Fibroblast of skin of right quadriceps (primary cell): ENCODE measurements at regions not wholly inside any gene's neighbourhood (a gene's known extent, or its start where the extent isn't known, plus 50 kb on each side); places are given as distances from the start of the nearest gene placed in this dataset.

Experiments
- DNase-seq: peaks from one replicate; pipeline ENCODE4 v3.0.0-alpha.2; 2013

- no peak for DNase-seq
Observed at GRCh38 chr13:79267560-79267959, 138.5 kb downstream of the RBM26 start.

GRCh38 chr13:79258489-79258888, 147.6 kb downstream of the RBM26 start:
- no peak for DNase-seq

- no peak for DNase-seq
Observed at GRCh38 chr13:79246578-79246949, 159.5 kb downstream of the RBM26 start.

- DNase-seq: no peak
Observed at GRCh38 chr13:79245937-79246577, 160.0 kb downstream of the RBM26 start.

GRCh38 chr13:79241697-79242096, 164.4 kb downstream of the RBM26 start:
- no peak for DNase-seq

GRCh38 chr13:79237981-79238380, 168.1 kb downstream of the RBM26 start:
- no peak for DNase-seq

GRCh38 chr13:79231887-79232286, 174.2 kb downstream of the RBM26 start:
- DNase-seq: no peak

GRCh38 chr13:79229761-79230160, 176.3 kb downstream of the RBM26 start:
- DNase-seq: no peak

GRCh38 chr13:79228972-79229371, 177.1 kb downstream of the RBM26 start:
- no peak for DNase-seq

GRCh38 chr13:79227418-79227817, 178.6 kb downstream of the RBM26 start:
- no peak for DNase-seq

- DNase-seq: no peak
Observed at GRCh38 chr13:79226938-79227337, 179.1 kb downstream of the RBM26 start.

- no peak for DNase-seq
Observed at GRCh38 chr13:79226250-79226649, 179.8 kb downstream of the RBM26 start.

GRCh38 chr13:79225487-79226232, 180.4 kb downstream of the RBM26 start:
- no peak for DNase-seq

GRCh38 chr13:79222427-79223205, 183.4 kb downstream of the RBM26 start:
- DNase-seq: no peak

- no peak for DNase-seq
Observed at GRCh38 chr13:79212064-79212619, 193.9 kb downstream of the RBM26 start.

- no peak for DNase-seq
Observed at GRCh38 chr13:79211377-79211776, 194.7 kb downstream of the RBM26 start.

- no peak for DNase-seq
Observed at GRCh38 chr13:79197933-79198332, 208.1 kb downstream of the RBM26 start.

- no peak for DNase-seq
Observed at GRCh38 chr13:79196843-79197242, 209.2 kb downstream of the RBM26 start.

- no peak for DNase-seq
Observed at GRCh38 chr13:79196366-79196765, 209.7 kb downstream of the RBM26 start.

GRCh38 chr13:79194727-79195126, 211.3 kb downstream of the RBM26 start:
- no peak for DNase-seq

- DNase-seq: no peak
Observed at GRCh38 chr13:79194272-79194671, 211.8 kb downstream of the RBM26 start.

- no peak for DNase-seq
Observed at GRCh38 chr13:79191501-79191900, 214.6 kb downstream of the RBM26 start.

- no peak for DNase-seq
Observed at GRCh38 chr13:79190932-79191331, 215.1 kb downstream of the RBM26 start.
